GM18868 (cell line): ENCODE measurements at regions not wholly inside any gene's neighbourhood (a gene's known extent, or its start where the extent isn't known, plus 50 kb on each side); places are given as distances from the start of the nearest gene placed in this dataset.

Source experiments
- ATAC-seq: cut with Tn5 transposase; IDR thresholded peaks from one replicate; pipeline ENCODE4 v1.9.1; 2021; ENCODE audit warnings: mild to moderate bottlenecking, moderate library complexity; ENCODE audit not compliant: unreplicated experiment

DNA sequence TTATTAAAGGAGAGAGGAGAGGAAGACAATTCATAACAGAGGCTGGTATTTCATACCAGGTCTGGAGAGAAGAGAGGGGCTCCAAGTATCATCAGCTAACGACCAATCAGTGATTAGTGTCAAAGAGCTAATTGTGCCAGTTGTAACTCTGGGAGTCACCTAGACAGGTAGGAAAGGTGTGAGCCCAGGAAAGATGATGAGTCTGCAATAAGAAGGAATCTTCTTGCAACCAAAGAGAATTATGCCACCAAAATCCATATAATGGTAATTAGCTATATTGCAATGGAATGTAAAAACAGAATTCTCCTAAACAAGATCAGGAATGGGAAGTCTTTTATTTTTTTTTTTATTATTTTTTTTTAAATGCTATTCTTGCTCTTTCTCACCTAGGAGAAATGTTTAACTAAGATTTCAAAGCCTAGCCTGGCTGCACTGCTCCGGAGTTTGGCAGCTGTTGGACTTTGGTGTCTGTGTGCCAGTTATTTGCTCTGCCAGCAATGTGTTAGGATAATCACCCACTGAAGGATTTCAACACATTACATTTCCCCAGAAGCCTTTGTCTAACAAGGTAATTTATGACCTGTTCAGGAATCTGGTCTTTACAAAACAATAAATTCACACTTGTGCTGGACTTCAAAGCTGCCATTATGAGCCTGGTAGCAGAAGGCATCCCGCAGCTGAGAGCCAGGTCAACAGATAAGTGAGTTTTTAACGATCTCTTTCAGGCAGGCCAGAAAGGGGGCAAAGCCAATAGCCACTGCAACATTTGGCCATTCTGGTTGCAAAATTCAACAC, 89.4 kb downstream of the FOXB1 start:
- ATAC-seq = no peak

DNA sequence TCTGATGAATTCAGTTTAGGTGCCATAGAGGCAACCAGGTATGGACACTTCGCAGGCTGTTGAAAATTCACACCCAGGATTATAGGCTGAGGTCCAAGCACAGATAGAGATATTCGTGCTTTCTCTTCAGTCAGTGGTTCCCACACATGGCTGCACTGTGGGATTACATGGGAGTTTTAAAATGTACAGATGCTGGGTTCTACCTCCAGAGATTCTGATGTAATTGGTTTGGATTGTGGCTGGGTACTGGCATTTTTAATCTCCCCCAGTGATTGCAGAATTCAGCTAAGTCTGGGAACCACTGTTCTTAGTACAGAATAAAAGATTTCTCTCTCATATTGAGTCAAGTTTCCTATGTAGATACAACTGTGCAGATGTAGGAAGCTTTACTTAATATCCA, 91.6 kb downstream of the FOXB1 start:
- no peak for ATAC-seq

DNA sequence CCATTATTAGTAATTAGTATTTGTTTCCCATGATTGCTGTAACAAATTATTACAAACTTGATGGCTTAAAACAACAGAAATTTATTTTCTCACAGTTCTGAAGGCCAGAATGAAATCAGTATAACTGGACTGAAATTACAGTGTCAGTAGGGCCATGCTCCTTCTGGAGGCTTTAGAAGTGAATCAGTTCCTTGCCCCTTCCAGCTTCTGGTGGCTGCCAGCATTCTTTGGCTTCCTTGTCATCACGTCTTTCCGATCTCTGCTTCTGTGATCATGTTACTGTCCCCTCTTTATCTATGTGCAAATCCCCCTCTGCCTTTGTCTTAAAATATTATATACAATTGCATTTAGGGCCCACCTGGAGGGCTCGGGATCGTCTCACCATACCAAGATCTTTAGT, 92.0 kb downstream of the FOXB1 start:
- ATAC-seq = no peak

DNA sequence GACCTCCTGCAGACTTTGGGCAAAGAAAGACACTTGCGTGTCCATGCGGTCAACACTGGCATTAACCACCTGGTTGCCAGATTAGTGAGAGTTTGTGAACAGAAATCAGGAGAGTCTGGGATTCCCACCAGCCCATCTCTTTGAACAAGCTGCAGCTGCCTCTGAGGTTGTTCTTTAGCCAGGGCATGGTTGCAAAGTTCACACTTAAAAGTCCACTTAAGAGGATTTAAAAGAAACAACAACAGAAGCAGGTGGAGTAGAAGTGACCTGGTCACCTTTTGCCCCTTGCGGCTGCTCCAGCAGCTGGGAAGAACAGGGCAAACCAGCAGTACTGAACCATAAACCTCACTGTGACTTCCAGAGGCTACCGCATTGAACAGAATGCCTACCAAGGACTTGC, 97.3 kb downstream of the FOXB1 start:
- no peak for ATAC-seq

DNA sequence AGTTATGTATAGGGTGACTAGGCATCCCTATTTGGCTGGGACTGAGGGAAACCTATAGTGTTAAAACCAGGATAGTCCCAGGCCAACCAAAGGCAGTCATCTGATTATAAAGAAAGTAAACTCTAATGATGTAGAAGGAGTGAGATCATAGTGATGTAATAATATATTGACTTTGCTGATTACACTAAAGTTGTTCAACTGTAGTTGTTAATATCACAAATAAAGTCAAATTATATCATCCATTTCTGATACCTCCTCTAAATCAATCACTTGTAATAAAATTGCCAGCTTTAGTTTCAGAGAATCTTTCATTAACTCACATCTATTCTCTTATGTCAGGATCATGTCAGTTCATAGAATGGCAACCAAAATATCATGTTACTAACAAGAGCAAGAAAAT, 98.6 kb downstream of the FOXB1 start:
- no peak for ATAC-seq

DNA sequence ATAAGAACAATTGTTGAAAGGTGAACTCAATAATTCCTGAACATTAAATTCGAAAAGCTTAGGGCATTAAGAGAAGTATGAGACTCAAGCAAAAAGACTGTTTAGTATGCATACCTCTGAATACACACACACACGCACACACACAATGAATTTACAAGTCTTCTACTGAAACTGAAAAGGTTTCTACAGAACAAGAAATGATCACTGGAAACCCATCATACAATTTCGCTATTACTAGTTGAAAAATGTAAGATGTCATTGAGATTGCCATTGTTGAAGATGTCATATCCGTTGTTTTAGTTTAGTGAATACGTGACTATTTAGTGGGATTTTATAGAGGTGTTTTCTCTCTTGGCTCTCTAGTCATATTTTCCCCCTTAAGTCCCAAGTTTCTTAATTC, 106.8 kb downstream of the FOXB1 start:
- no peak for ATAC-seq

DNA sequence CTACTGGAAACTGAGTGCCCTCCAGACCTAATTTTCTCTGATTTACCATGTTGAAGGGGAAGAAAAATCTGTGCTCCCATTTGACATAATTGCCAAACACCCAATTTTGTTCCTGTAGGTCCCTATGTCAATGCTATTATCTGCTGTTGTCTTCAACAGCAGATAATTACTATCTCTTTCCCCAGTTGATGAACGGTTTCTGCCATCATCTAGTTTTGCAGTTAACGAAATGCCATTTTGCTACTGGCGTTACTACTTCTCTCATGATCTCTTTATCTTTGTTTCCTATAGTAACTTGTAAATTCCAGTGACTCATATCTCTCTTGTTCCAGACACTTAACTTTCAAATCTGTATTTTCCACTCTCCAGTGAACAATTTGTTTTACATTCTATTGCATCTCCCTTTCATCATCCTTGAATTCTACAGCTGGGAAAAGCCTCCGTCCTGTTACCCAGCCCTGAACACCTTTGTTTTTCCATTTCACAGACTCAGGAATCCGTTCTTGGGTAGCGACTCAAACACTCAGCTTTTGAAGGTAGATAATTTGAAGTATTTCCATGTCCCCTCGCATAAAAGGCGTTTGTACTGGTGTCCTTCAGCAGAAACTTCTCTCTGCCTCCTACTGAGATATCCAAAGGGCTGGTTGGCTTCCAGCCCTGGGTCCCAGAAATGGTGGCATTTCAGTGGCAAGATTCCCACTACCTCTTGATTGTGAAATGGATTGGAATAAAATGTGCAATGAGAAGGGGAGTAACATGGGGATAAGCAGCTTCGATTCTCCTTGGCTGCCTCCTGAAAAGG, 111.7 kb downstream of the FOXB1 start:
- ATAC-seq = no peak

DNA sequence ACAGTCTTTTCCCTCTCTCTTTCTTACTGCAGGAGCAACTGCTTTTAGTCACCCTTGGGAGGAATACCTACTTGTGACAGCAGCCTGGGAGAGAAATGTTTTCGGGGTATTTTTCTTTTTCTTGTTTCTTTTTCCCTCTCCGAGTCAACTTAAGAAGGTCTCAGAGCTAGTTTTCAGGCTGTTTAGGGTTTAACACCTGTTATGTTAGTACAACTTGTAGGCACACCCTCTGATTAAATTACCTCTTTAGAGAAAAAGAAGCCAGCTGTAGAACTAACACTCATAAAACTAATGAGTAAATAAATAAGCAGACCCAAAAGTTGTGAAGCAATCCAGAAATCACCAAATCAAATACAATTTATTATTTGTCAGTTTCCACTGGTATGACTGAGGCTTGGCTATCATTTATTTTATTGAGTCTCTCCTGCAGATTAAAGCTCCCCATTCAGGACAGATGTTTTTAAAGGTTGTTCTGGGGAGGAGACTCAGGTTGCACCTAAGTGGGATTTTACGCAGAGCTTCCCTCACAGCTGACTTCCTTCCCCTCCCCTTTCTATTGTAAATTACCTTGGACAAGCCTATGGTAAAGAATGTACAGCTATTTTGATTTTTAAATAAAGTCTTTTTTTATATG, 112.5 kb downstream of the FOXB1 start:
- no peak for ATAC-seq

DNA sequence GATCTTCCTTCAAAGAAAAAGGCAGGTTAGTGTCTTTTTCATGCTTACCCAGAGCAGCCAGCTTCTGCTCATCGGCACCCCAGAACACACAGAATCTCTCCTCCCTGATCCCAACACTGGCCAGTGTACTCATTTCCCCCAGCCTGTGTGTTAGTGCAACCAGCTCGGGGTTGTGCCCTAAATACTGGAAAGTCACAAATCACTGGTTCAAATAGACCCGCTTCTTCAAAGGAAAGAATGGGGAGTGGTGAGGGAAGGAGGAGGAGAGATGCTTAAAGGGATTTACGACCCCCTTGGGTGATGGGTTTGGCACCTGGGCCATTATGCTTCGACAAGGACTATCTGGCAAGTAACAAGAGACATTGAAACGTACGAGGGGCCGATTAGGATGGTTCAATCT, 114.0 kb downstream of the FOXB1 start:
- no peak for ATAC-seq

DNA sequence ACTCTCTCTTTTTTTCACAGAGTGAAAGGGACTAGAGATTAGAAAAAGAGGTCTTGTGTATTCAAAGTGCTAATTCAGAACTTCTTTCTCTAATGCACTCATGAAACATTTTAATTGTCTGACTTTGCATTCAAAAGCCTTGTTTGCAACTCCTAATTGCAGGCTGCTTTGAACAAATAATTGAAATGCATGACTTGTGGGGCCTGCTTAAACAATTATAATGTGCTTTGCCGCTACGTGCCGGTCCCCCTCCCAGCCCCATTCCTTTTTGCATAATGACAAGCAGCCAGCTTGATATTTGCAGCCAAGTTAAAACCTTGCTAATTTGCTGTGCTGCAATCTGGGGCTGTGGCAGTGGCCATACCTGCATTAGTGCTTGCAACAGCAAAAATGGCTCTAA, 114.5 kb downstream of the FOXB1 start:
- no peak for ATAC-seq

DNA sequence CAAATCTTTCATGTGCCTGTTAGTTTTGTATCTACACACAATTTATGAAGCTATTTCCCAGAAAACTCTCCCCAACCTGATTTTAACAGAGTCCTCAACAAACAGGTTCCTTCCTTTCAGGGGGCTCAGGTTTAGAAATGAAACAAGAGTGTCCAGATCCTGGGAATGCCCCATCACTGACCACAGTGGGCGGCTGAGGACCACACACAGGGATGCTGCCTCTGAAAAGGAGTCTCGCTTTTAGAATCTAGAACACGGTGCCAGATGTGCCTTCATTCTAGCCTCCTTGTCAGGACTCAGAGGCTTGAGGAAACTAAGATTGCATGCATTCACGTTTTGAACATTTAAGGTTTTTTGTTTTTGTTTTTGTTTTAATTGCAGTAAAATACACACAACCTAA, 115.0 kb downstream of the FOXB1 start:
- ATAC-seq = no peak

DNA sequence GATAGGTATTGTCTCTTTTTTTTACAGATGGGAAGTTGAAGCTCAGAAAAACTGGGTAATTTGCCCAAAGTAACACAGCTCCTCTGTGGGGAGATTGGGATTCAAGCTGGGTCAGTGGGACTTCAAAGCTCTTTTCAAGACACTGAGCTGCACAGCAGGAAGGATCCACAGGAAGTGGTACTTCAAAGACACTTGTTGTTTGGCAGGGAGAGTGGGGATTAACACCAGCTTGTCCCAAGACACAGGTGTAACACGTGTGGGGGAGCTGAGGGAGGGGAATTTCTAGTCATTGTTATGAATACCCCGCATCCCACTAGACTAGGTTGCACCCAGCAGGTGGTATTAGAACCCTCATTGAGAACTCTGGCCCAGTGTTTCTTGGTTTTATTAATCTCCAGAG, 116.0 kb downstream of the FOXB1 start:
- no peak for ATAC-seq

DNA sequence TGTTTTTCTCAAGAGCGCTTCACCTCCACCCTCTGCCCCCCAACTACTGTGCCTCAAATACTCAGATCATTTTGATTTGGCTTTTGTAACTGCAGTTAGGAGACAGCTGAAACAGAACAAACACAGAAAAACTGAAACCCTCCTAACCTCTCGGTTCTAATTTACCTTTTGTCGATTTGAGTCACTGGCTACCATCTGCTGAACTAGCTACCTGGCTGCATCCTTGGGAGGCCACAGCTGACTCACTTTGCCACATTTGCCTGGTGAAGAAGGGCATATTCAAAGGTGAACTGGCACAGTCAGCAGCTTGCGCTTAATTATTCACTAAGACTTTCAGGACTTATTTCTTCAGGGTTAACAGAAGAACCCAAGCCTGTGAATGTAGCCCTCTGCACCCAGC, 117.7 kb downstream of the FOXB1 start:
- ATAC-seq = no peak

DNA sequence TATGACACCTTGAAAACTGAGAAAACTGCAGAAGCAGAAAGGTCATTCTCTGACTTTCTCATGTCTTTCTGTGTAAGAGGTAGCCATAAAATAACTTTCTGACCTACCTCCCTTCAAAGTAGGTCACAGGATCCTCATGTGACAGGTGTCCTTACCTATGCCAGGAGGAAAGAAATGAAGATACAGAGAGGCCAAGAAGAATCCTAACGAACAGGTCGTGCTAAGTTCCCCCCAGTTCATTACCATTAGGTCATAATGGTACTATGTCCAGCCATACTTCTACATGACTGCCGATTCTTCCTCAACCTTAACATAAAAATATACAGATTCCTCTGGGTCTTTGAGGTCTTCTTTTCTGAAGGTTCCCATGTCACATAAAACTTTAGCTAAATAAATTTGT, 118.6 kb downstream of the FOXB1 start:
- ATAC-seq = no peak

DNA sequence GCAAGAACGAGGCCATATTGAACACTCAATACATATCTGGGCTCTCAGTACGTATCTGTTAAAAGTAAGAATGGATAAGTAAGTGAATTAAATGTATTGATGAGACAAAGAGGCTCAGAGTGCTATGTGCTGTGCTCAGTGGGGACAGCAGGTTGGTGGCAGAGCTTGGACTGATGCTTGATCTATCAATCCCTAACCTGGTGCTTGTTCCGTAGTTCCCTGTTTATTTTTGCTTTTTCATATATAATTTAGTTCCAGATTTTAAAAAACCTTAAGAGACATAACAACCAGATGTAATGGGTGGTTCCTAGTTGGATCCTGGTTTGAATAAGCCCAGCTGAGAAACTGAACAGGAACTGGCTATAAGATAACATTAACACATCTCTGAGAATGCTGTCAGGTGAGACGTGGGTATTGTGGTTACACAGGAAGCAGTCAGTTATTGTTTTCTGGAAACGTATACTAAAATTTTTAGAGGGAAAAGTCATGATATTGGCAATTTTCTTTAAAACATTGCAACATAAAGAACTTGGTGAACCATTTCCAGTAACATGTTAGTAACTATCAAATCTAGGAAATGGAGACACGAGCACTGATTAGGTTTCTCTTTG, 120.5 kb downstream of the FOXB1 start:
- no peak for ATAC-seq

DNA sequence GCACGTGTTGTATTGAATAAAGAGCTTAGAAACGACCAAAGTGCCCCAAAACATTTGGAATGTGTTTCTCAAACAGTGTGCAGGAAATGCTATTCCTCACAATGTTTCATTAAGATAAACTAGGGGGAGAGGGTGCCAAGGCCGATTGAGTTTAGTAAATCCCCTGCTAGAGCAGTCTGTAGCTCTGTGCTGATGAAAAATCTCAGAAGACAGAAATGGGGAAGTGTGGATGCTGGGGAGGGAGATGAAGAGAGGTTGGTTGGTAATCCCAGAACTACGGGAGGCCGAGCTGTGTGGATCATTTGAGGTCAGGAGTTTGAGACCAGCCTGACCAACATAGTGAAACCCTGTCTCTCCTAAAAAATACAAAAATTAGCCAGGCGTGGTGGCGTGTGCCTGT, 121.2 kb downstream of the FOXB1 start:
- no peak for ATAC-seq

DNA sequence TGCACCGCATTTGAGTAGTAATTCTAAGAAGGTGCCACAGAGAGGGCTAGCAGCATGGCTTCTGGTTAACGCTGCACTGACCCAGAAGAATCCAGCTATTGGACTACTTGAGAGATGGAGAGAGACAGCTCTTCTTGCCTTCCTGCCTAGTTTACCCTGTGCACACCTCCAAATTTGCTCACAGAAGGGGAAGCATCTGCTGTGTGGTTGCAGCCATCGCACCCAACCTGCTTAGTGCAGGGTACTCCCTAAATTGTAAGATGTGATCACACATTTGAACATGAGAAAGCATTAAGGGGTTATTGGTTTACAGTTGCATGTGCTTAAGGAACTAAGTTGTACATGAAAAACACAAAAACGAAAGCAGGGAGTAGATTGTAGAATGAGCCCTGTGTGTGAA, 122.1 kb downstream of the FOXB1 start:
- ATAC-seq = no peak

DNA sequence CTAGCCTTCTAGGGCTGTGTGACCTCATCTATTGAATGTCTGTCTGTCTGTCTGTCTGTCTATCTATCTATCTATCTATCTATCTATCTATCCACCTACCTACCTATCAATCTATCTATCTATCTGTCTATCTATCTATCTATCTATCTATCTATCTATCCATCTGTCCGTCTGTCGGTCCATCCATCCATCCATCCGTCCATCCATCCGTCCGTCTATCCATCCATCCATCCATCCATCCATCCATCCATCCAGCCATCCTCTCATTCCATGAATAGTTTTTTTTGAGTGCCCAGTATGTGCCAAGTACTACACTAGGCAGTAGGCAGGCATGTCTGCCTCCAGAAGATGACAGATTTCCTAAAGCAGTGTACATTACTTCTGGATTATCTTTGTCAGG, 122.5 kb downstream of the FOXB1 start:
- ATAC-seq = no peak

DNA sequence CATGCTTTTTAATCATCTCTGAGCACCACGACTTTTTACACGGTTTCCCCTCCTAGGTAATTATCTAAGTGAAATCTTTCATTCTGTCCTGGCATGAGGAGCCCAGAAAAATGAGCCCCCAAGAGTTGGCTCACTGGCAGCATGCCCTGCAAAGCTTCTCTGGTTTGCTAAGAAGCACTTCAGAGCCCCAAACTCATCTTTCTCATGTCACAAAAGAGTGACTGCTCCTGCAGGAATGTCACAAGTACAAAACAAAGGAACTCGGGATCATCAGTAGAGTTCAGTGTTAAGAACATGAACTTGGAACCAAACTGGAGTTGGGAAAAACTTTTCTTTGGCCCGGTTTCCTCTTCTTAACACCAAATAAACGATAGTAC, 123.9 kb downstream of the FOXB1 start:
- no peak for ATAC-seq

DNA sequence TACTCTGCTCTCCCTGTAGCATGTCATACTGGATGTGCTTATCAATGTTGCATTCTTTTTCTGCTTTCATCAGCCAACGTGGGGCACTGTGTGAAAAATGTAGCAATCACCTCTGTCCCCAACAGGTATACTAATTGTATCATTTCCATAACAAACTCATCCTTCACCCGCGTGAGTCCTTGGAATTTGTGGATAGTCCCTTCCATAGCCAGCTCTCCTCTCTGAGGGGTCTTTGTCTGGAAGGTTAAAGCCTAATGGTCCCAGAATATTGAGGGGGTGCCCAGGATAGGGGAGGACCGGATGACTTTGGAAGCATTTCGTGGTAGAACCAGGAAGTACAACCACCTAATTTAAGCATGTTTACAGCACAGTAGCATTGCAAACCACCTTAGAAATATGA, 124.6 kb downstream of the FOXB1 start:
- ATAC-seq = no peak

DNA sequence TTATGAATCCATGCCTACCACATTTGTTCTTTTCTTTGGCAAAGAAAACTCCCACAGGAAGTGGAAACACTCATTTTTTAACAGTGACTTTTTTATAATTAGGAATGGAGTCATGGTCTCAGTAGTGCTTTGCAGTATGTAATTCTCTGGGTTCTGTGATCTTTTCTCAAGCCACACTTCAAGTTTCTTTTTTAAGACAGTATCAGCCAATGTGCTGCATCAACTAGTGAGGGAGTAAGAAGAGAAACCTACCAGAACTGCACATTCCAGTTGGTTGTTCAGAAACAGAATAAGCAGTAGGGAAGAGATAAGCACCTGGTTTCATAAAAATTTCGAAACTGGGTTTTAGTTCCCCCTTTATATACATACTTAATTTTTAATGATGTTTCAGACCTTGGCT, 126.3 kb downstream of the FOXB1 start:
- no peak for ATAC-seq

DNA sequence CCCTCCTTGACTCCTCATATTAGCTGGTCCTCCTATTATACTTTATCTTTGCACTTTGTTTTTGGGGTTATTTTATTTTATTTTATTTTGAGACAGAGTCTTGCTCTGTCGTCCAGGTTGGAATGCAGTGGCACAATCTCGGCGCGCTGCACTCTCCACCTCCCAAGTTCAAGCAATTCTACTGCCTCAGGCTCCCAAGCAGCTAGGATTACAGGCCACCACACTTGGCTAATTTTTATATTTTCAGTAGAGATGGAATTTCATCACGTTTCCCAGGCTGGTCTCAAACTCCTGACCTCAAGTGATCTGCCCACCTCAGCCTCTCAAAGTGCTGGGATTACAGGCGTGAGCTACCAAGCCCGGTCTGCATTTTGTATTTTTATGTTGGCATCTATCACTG, 126.7 kb downstream of the FOXB1 start:
- ATAC-seq = no peak
